ENCODE measurements at regions not wholly inside any gene's neighbourhood (a gene's known extent, or its start where the extent isn't known, plus 50 kb on each side); places are given as distances from the start of the nearest gene placed in this dataset.

DNA sequence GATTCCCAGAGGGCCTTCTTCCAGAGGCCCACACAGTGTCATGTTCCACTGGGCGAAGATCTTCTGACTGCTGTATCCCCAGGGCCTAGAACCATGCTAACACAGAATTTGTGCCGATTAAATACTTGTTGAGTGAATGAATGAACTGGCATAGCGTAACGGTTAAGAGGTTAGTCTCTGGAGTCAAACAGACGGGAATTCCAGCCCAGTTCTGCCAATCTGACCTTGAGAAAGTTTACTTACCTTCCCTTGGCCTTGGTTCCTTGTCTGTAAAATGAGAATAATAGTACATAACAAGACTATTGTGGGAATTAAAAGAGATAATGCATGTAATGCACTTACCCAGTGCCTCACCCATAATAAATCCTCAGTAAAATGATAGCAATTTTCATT, 58.3 kb upstream of the PLAC1 start:
- TF ChIP-seq, protein P1, sequence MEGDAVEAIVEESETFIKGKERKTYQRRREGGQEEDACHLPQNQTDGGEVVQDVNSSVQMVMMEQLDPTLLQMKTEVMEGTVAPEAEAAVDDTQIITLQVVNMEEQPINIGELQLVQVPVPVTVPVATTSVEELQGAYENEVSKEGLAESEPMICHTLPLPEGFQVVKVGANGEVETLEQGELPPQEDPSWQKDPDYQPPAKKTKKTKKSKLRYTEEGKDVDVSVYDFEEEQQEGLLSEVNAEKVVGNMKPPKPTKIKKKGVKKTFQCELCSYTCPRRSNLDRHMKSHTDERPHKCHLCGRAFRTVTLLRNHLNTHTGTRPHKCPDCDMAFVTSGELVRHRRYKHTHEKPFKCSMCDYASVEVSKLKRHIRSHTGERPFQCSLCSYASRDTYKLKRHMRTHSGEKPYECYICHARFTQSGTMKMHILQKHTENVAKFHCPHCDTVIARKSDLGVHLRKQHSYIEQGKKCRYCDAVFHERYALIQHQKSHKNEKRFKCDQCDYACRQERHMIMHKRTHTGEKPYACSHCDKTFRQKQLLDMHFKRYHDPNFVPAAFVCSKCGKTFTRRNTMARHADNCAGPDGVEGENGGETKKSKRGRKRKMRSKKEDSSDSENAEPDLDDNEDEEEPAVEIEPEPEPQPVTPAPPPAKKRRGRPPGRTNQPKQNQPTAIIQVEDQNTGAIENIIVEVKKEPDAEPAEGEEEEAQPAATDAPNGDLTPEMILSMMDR (IDR thresholded peaks at IDR 0.05): no peak
- TF ChIP-seq POLR2A (IDR thresholded peaks at IDR 0.05): no peak
- no peak for TF ChIP-seq EP300 (IDR thresholded peaks at IDR 0.05)
